HG02588 (cell line): ENCODE measurements at regions not wholly inside any gene's neighbourhood (a gene's known extent, or its start where the extent isn't known, plus 50 kb on each side); places are given as distances from the start of the nearest gene placed in this dataset.
"Not testable (repeated sequence)": the region's sequence is repeated elsewhere in the genome, so short reads cannot be mapped to it uniquely, and the experiment has no call there.

Source experiments
- ATAC-seq: cut with Tn5 transposase; IDR thresholded peaks from one replicate; pipeline ENCODE4 v1.9.1; 2021; ENCODE audit warnings: mild to moderate bottlenecking, moderate library complexity; ENCODE audit not compliant: unreplicated experiment

DNA sequence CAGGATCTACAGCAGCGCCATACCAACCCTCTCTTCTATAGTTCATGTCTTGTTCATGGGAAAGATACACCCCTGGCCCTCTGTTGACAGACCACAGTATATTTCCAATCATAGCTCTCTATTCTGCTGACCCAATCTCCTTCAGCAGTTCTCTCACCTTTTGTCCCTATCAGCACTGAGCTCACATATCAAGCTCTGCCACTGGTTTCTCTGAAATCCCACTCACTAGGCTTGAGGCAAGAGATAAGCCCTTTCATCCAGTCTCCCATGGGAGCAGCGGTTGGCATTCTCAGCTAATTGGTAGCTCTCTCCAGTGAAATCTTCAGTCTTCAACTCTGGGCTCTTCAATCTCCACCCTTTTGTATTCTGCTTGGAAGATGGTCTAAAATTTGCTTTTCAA is 313.4 kb downstream of the GJA1 start:
- ATAC-seq, result no peak

DNA sequence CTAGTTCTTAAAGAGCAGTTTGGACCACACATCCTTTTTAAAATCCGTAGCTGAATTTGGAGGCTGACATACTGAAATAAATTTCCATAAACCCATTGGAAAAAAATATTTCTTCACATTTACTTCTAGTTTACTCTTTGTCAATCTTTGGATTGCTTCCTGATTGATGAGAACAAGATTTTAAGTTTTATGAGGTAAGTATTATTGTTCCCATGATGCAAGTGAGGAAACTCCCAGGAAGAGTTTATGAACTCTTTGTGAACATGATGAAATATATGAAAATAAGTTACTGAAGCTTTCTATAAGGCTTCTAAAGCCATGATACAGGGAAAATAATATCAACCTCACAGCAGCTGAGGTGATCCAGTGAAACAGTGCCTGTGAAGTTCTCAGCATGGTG is 320.0 kb downstream of the GJA1 start:
- no peak for ATAC-seq

- ATAC-seq, result no peak
Measured at GRCh38 chr6:121756666-121757065, 321.2 kb downstream of the GJA1 start.

- no peak for ATAC-seq
Measured at GRCh38 chr6:121759370-121759769, 323.9 kb downstream of the GJA1 start.

GRCh38 chr6:121760191-121760590 is 324.7 kb downstream of the GJA1 start:
- ATAC-seq, result no peak

DNA sequence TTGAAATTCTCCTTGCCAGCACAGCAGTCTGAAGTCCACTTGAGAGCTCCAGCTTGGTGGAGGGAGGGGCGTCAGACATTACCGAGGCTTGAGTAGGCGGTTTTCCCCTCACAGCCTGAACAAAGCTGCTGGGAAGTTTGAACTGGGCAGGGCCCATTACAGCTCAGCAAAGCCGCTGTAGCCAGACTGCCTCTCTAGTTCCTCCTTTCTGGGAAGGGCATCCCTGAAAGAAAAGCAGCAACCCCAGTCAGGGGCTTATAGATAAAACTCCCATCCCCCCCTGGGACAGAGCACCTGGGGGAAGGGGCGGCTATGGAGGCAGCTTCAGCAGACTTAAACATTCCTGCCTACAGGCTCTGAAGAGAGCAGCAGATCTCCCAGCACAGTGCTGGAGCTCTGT is 325.3 kb downstream of the GJA1 start:
- no peak for ATAC-seq

DNA sequence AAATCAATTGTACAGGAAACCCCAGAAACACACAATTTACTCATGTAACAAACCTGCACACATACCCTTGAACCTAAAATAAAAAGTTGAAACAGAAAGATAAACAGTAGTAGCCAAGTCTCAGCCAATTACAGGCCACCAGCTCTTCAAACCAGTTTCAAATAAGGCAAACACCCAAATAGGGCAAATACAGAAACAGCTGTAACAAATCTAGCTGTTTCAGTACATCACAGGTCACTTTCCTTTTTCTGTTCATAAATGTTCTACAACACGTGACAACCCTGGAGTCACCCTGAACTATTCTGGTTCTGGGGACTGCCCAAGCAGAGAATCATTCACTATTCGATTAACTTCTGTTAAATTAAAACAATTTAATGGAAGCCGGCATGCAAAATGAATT is 329.0 kb downstream of the GJA1 start:
- ATAC-seq, result peak; percentile 91

- ATAC-seq, result no peak
Measured at GRCh38 chr6:121765060-121765459, 329.6 kb downstream of the GJA1 start.

DNA sequence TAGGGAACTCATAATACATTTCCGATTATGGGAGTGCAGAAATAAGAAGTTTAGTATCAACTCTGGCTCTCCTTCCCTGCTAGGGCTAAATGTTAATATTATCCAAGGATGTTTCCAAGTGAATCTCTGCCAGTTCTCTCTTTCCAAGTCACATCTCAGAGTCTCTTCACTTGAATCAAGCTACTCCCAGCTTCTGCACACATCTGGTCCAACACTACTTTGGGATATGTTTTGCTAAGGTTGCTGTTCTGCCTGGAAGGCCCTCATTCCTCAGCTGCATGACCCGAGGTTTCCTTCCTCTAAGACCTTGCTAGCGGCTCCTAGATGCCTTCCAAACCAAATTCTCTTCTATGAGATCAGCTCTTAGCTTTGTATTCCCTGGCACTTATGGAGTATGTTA is 331.8 kb downstream of the GJA1 start:
- no peak for ATAC-seq

DNA sequence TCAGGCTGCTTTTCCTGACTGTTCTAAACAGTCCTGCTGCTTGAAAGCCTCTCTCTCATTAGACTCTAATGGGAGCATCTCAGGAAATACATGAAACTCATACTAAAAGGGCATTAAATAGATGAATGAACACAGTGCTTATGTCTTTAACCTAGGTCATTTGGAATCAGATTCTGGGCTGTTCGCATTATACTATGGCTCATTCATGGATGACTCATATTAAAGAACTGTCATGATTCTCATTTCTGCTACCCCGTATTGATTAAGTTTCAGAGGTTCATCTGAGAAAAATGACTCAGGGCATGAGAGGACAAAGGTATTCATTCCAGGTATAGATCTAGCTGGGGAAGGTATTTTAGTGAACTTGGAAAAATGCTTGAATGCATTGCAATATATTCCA is 335.5 kb downstream of the GJA1 start:
- ATAC-seq, result no peak

DNA sequence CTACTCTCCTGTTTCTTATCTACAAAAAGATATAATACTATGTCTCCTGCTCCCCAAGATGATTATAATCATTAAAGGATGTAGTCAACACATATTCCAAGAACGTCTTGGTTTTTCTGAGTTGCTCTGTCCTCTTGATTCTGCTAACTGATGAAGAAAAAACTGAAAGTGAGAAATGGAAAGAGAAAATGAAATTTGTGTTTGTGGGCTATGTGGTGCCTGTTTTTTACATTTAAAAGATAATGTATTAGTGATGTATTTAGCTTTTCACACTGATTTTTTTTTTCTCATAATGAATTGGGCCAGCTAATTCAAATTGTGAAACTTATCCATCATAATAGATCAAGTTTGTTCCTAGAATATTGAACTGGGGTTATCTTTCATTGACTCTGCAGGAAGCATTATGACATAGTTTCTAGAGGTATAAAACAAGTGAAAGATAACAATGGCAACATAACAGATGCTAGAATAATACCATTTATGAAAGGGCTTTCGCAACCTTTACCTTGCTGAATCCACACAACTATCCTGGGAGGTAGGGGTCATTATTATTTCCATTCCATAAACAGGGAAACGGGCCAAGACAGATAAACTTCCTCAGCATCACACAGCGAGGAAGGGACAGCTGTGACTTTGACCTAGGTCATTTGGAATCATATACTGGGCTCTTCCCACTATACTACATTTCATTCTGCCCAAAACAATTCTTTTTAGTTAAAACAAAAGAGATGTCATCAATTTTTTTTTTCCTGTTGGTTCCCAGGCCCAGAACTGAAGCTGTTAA is 336.7 kb downstream of the GJA1 start:
- ATAC-seq, result peak; percentile 76

DNA sequence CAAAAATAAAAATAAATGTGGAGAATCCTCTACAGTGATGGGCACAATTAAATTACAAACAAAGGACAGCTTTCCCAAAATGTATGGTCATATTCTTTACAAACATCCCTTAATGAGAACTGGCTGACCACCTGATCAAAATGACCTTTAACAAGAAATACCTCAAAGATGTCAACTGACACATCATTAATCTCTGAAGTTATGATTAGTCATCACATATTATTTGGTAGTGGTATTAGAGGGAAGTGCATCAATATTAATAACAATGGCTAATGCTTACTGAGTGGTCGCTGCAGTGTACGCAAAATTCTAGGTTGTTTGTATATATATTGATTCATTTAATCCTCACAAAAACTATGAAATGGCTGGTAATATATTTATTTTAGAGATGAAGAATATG is 340.6 kb downstream of the GJA1 start:
- no peak for ATAC-seq

- no peak for ATAC-seq
Measured at GRCh38 chr6:121780325-121781321, 345.2 kb downstream of the GJA1 start.

DNA sequence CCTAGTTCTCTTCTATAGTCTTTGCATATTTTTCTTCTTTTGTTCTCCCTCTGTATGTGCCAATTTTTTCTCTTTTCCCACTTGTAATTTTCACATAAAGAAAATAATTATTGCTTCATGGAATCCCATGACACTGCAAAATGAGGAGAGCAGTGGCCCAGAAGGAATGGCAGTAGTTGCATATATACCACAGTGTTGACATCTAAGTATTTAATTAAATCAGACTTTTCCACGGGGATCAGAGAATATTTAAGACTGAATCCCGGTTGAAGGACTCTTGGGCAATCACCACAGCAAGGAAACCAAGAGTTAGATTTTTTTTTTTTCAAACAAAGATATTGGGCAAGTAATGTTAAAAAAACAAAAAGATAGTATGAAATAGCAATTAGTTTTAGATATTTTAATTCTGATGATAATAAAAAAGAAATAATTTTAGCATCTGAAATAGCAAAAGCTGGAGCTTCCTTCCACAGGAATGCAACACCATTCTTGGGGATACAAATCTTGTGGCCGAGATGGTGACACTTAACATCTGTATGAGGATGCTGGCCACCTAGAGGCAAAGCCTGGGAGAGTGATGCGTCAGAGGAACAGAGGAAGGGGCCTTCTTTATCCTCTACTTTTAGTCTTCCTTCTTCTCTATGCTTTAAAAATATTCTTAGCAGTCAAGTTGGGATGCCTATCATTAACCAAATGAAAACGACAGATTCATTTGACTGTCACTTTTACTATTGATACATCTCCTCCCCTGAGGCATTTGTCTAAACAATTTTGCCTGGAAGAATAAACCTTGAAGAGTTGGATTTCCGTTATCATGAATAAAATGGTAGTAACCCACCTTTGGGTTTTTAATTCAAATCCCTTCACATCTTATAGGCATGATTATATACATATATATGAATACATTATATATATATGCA is 356.2 kb downstream of the GJA1 start:
- no peak for ATAC-seq

- ATAC-seq, result no peak
Measured at GRCh38 chr6:121794630-121795029, 359.2 kb downstream of the GJA1 start.

DNA sequence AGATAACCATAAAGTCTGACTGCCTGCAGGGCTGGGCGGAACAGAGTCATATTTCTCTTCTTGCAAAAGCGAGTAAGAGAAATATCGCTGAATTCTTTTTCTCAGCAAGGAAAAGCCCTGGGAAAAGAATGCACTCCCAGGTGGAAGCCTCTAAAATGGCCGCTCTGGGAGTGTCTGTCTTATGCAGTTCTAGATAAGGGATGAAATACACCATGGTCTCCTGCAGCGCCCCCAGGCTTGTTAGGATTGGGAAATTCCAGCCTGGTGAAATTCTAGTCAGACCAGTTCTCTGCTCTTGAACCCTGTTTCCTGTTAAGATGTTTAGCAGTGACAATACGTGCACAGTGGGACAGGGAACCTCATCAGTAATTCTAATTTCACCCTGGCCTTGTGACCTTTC is 362.2 kb downstream of the GJA1 start:
- ATAC-seq, result not testable (repeated sequence)

DNA sequence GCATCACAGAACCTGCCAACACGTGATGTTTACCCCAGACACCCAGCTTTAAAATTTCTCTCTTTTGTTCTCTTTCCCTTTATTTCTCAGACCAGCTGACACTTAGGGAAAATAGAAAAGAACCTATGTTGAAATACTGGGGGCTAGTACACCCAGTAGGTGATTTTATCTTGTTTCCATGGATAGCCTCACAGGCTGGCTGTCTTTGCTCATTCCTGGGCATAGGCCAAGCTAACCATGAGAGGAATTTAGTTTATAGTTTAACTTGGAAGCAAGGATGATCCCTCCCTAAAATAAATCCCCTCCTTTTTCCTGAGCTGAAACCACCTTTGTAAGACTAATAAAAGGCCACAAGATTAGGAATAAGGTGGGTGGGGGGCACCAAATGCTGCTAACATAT is 362.7 kb downstream of the GJA1 start:
- ATAC-seq, result not testable (repeated sequence)

- ATAC-seq, result no peak
Measured at GRCh38 chr6:121799574-121799973, 364.1 kb downstream of the GJA1 start.

DNA sequence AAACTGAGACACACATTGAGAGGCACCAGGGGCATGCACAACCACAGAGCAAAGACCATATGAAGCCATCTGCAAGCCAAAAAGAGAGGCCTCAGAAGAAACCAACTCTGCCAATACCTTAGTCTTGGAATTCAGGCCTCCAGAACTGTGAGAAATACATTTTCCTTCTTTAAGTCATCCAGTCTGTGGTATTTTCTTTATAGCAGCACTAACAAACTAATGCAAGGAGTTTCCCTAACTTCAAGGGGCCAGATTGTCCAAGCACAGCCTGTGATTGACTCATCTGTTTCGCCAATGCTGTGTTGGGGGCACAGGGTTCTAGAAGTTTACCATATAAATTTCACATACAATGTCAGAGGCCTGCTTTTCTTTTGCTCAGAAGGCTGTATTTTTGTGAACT is 364.6 kb downstream of the GJA1 start:
- ATAC-seq, result no peak

DNA sequence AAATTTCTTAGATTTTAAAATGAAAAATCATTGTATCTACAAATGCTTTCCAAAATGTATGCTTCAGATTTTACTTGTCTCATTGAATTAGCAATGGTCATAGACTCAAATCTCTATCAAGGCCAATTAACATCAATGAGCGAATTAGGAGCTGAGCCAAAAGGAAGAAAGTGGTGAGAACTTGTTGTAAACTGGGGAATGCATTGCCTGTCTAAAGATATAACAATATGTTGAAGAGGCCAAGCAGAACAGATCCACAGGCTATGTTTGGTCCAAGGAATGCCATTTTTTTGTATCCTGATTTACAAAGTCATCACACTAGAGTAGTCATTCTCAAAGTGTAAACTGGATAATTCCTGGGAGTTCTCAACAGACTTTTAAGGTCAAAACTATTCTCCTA is 370.7 kb downstream of the GJA1 start:
- ATAC-seq, result no peak

- no peak for ATAC-seq
Measured at GRCh38 chr6:121809211-121809610, 373.8 kb downstream of the GJA1 start.
